ENCODE measurements at regions not wholly inside any gene's neighbourhood (a gene's known extent, or its start where the extent isn't known, plus 50 kb on each side); places are given as distances from the start of the nearest gene placed in this dataset.

- H3K27ac ChIP-seq = no peak overlapping the region
- DNase-seq (ENCODE audit: low read depth in 1 of 2, low spot score in 1 of 2) (no peak), FAIRE-seq (no peak), ATAC-seq (no peak)
- WGBS (ENCODE audit: missing lambda C conversion rate) = 10% methylated on average over 2 of the region's 2 CpGs
- CTCF ChIA-PET = no interaction called here
- no peaks in the 10 kb centered on the region for H3K9me3 ChIP-seq
- no peak overlapping the region for H3K4me2 ChIP-seq
- POLR2A ChIA-PET = no interaction called here
- TF ChIP-seq FOSL2 (IDR thresholded peaks at IDR 0.05) = no peak
- 0 out of 2 replicates have a peak, but pooled peaks have one; percentile 24 for TF ChIP-seq FOSL2 (CRISPR knock-in tag; IDR thresholded peaks at IDR 0.05)
- no peak for TF ChIP-seq MYC (IDR thresholded peaks at IDR 0.05; ENCODE audit: borderline replicate concordance, low read length)
- H3K4me1 ChIP-seq = no peaks in the 10 kb centered on the region
- no peak overlapping the region for H3K4me3 ChIP-seq
Observed at GRCh38 chr5:40291338-40291737, 388.4 kb upstream of the PTGER4 start.

GRCh38 chr5:40288800-40289485 is 390.8 kb upstream of the PTGER4 start:
- no peak overlapping the region for H3K4me3 ChIP-seq
- H3K27ac ChIP-seq = no peak overlapping the region
- no peak overlapping the region for H3K4me2 ChIP-seq
- FAIRE-seq = no peak
- H3K4me1 ChIP-seq = no peaks in the 10 kb centered on the region
- DNase-seq (ENCODE audit: low read depth in 1 of 2, low spot score in 1 of 2) = no peak
- no peaks in the 10 kb centered on the region for H3K9me3 ChIP-seq
- TF ChIP-seq CBX2 (IDR thresholded peaks at IDR 0.05; ENCODE audit: borderline replicate concordance, low read depth) (no peak), HOXB5 (CRISPR knock-in tag; IDR thresholded peaks at IDR 0.05) (no peak), HOXB13 (CRISPR knock-in tag; IDR thresholded peaks at IDR 0.05; ENCODE audit: low read depth) (no peak), EHMT2 (IDR thresholded peaks at IDR 0.05; ENCODE audit: low read depth) (no peak), RARB (CRISPR knock-in tag; IDR thresholded peaks at IDR 0.05) (no peak), KDM1A (IDR thresholded peaks at IDR 0.05; ENCODE audit: low read depth) (no peak), ESRRA (IDR thresholded peaks at IDR 0.05; ENCODE audit: borderline replicate concordance, low read length) (no peak), ZSCAN20 (CRISPR knock-in tag; IDR thresholded peaks at IDR 0.05) (no peak), BCL3 (IDR thresholded peaks at IDR 0.05) (no peak), HOXA7 (CRISPR knock-in tag; IDR thresholded peaks at IDR 0.05) (no peak), HES2 (IDR thresholded peaks at IDR 0.05) (no peak), CHD4 (IDR thresholded peaks at IDR 0.05; ENCODE audit: borderline replicate concordance) (no peak), ZNF302 (CRISPR knock-in tag; IDR thresholded peaks at IDR 0.05) (no peak), TP53 (CRISPR knock-in tag; IDR thresholded peaks at IDR 0.05) (no peak), HDAC2 (IDR thresholded peaks at IDR 0.05) (no peak)
- ChIA-PET POLR2A (no interaction called here), CTCF (no interaction called here)
- 53% methylated on average over 4 of the region's 4 CpGs for WGBS (ENCODE audit: missing lambda C conversion rate)
- ATAC-seq = peak in 1 of 2 experiments; percentile 34; a peak in 1 of 6 replicates

- CTCF ChIA-PET = interaction anchor here (1.2 to 1.8 kb wide), 3 partner anchors 10 to 570 kb away, joined by 3 to 4 read pairs (median 4); no protein-coding TSS in a partner anchor
- ATAC-seq (no peak), DNase-seq (ENCODE audit: low read depth in 1 of 2, low spot score in 1 of 2) (no peak), FAIRE-seq (no peak)
- Histone ChIP-seq H3K4me3 (no peak overlapping the region), H3K4me2 (no peak overlapping the region), H3K4me1 (no peaks in the 10 kb centered on the region), H3K9me3 (no peaks in the 10 kb centered on the region), H3K27ac (no peak overlapping the region)
- TF ChIP-seq NFE2L2 (conservative IDR thresholded peaks at IDR 0.05; ENCODE audit: low read length) (no peak), CBX8 (IDR thresholded peaks at IDR 0.05) (no peak), ZFP36 (IDR thresholded peaks at IDR 0.05; ENCODE audit: borderline replicate concordance, partially characterized antibody) (no peak), RCOR1 (IDR thresholded peaks at IDR 0.05; ENCODE audit: low read depth, low read length) (no peak), HEYL (CRISPR knock-in tag; IDR thresholded peaks at IDR 0.05) (no peak), HOXA7 (CRISPR knock-in tag; IDR thresholded peaks at IDR 0.05) (no peak), REST (IDR thresholded peaks at IDR 0.05) (no peak)
- POLR2A ChIA-PET = no interaction called here
- 70% methylated on average over 3 of the region's 3 CpGs for WGBS (ENCODE audit: missing lambda C conversion rate)
Observed at GRCh38 chr5:40284863-40285262, 394.9 kb upstream of the PTGER4 start.
